CD4-positive, alpha-beta T cell treated with Interleukin-6 at 100 ng/mL for 8 hours (primary cell): ENCODE measurements at regions not wholly inside any gene's neighbourhood (a gene's known extent, or its start where the extent isn't known, plus 50 kb on each side); places are given as distances from the start of the nearest gene placed in this dataset.
"Not testable (repeated sequence)": the region's sequence is repeated elsewhere in the genome, so short reads cannot be mapped to it uniquely, and the experiment has no call there.

ENCODE experiments used
- DNase-seq: peaks from one replicate; pipeline ENCODE4 v3.0.0-alpha.2; 2020; ENCODE audit warnings: mixed read lengths, low spot score

DNA sequence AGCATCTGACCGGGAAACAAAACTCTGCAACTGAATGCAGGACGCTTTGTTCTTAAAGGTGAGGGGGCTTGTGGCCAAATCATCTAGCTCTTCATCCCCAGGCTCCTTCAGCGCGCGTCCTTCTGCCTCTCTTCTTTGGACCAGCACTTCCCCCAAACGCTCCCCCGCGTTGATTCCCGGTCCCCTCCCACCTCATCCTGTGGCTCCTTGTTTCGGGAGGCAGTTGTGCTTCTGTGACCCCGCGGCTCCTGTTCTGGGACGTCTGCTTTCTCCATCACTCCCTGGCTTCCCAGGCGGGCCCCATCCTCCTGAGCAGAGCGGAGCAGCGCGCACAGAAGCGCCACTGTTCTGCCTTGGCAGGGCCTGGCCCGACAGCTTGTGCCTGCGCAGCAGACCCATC lies 109.7 kb upstream of the ZNG1E start:
- DNase-seq = not testable (repeated sequence)

DNA sequence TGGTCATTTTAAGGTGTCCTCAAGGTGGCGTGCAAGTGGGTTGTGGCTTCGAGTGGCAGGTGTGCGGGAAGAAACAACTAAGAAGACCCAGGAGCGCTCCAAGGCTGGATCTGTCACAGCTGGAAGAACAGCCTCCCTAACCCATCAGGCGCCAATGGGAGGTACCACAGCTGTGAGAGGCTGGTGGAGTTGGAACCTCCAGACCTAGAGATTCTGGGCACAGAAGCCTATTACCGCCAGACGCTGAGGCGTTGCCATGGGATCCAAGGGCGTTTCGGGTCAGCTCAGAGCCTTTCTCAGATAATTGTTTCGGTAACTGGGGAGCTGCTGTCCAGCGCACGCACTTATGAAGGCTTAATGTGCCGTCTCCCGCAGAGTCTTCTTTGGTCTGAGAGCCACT lies 156.7 kb upstream of the ZNG1E start:
- DNase-seq = not testable (repeated sequence)

DNA sequence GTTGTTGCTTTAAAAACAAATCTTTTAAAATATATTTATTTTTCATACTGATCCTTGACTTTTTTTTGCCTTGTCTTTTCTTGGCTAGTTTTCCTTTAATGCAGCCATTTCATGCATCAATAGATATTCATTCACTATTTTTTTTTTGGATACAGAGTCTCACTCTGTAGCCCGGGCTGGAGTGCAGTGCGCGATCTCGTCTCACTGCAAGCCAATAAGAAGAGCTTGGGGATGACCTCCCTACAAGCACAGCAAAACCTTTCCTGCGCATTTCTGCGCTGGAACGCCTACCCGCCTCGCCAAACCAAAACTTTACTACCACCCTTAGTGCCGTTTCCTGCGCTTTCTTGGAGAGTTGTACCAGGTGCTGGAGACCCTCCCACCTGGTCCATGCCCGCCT lies 161.3 kb upstream of the ZNG1E start:
- DNase-seq = not testable (repeated sequence)

DNA sequence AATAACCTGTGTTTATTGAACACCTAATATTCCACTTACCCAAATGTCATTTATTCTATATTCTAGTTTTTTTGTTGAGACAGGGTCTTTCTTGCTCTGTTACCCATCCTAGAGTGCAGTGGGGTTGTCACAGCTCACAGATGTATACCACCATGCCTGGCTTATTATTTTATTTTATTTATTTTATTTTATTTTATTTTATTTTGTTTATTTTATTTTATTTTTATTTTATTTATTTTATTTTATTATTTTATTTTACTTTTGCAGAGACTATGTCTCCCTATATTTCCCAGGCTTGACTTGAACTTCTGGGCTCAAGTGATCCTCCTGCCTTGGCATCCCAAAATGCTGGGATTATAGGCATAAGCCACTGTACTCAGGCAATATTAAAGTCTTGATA lies 167.8 kb upstream of the ZNG1E start:
- not testable (repeated sequence) for DNase-seq

DNA sequence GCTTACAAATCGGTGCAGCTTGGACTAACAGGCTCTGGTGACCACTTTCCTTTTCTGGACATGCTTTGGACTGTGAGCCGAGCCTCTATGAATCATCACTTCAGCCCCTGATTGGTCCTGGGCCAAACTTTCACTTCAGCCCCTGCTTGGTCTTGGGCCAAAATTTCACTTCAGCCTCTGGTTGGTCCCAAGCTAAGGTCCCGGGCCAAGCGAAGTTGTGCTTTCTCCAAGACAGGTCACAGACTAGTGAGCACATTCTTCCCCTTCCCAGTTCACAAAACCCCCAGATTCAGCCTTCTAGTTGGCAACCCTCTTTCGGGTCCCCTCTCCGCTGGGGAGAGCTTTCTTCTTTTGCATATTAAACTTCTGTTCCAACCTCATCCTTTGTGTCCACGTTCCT lies 171.0 kb upstream of the ZNG1E start:
- not testable (repeated sequence) for DNase-seq

DNA sequence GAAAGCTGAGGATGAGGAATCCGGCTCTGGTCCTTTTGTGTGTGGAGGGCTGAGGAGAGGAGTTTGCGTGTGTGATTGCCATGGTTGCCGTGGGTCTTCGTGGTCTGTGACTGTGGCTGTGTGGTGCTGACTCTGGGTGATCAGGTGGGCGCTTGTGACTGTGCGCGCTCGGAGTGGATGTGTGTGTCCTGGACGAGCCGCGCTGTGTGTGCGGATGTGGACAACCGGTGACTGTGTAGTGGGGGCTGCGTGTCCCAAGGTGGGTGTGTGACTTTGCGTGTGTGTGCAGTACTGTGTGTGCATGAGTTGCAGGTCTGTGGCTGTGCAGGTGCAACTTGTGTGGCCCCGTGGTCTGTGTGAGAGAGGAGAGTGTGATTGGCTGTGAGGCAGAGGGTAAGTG lies 172.0 kb upstream of the ZNG1E start:
- not testable (repeated sequence) for DNase-seq

DNA sequence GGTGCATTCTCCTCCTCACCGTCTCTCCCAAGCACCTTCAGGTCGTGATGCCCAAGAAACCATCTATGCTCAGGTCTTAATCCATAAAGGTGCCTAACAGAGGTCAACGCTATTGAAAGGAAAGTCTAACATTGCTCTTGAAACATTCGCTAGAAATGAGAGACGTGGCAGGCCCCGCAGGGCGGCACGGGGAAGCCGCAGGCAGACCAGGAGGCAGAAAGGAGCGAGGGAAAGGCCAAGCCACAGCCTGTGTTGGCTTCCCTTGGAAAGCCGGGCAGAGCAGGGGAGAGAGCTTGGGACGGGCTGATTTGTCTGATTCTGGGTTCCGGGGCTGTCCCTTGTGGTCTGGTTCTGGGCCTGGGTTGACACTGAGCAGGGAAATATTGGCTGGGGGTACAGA lies 192.8 kb upstream of the ZNG1E start:
- not testable (repeated sequence) for DNase-seq

DNA sequence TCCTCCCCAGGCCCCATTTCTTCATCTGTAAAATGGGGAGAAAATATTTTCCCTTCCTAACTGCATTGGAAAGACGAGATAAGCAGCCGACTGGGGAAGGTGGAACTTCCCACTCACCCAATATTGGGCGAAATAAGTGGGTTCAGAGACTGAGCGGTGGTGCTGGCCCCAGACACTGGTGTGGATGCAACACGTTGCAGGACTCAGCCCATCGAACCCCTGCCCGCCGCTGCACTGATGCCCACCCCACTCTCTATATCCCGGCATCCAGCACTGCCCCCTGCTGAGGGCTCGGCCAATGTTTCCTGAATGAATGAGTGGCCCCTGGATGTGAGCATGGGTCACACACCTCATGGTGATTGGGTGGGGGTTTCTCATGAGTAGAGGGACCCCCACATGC lies 194.4 kb upstream of the ZNG1E start:
- DNase-seq = not testable (repeated sequence)

DNA sequence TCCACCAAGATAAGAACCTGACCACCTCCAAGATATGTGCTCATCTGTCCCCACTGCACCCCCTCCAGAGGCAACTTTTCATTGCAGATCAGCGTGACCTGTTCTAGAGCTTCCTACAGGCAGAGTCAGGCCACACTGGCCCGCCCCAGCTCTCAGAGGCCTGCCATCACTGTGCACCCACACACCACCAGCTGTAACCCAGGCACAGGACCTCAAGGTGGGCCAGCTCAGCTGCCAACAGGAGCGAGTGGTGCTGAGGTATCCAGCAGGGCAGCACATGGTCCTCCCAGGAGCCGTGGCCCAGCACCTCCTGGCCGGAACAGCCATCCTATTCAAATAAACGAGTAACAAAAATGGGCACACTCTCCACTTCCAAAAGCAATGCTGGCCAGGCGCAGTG lies 189.9 kb upstream of the FOXD4L5 start:
- not testable (repeated sequence) for DNase-seq

DNA sequence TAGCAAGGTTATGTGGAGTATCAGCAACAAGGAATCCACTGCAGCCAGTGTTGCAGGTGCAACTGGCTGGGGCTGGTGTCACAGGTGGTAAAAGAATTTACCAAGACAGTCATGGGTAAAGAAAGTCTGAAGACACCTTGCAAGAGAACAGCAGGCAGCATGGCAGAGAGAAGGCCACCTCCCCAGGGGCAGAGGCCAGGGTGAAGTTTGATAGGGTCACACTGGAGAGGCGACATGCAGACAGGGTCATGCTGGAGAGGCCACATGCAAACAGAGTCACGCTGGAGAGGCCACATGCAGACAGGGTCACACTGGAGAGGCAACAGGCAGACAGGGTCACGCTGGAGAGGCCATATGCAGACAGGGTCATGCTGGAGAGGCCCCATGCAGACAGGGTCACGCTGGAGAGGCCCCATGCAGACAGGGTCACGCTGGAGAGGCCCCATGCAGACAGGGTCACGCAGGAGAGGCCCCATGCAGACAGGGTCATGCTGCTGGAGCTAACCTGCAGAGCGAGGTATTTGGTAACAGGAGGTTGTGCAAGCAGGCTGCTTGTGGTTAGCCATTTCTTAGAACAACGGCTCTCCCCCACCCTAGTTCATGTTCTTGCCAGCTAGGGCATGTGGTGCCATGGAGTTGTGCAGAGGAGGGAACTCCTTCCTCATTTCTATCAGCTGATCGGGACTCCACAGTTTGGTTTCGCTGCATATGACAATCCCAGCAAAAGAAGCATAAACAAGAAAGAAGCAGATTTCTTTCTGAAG lies 188.2 kb upstream of the FOXD4L5 start:
- DNase-seq = not testable (repeated sequence)

DNA sequence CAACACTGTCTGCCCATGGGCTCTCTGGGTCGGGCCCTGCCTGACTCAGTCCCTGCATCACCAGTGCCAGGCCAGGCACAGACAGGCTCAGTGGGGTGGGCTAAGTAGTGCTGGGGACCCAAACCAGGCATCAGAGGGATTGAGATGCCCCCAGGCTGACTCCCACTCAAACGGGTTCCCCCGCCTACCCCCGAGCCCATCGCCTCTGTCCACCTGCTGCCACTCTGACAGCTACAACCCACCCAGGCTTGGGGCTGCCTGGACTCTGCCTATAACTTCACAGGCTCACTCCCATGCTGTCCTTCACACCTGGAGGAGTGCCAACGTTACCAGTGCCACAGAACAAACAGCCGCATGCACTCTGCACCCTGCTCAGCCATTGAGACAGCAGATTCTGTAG lies 186.1 kb upstream of the FOXD4L5 start:
- not testable (repeated sequence) for DNase-seq

DNA sequence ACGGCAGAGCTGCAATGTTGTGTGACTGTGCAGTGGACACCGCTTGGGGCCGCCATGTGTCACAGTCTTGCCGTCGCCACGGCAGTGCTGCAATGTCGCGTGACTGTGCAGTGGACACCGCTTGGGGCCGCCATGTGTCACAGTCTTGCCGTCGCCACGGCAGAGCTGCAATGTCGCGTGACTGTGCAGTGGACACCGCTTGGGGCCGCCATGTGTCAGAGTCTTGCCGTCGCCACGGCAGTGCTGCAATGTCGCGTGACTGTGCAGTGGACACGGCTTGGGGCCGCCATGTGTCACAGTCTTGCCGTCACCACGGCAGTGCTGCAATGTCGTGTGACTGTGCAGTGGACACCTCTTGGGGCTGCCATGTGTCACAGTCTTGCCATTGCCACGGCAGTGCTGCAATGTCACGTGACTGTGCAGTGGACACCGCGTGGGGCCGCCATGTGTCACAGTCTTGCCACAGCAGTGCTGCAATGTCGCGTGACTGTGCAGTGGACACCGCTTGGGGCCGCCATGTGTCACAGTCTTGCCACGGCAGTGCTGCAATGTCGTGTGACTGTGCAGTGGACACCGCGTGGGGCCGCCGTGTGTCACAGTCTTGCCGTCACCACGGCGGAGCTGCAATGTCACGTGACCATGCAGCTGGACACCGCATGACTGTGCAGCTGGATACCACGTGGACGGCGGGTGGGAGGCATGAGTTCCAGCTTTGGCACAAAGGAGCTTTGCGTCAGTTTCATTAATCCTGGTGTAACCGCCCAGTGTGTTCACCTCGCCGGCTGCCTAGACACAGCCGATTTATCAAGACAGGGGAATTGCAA lies 182.1 kb upstream of the FOXD4L5 start:
- not testable (repeated sequence) for DNase-seq

DNA sequence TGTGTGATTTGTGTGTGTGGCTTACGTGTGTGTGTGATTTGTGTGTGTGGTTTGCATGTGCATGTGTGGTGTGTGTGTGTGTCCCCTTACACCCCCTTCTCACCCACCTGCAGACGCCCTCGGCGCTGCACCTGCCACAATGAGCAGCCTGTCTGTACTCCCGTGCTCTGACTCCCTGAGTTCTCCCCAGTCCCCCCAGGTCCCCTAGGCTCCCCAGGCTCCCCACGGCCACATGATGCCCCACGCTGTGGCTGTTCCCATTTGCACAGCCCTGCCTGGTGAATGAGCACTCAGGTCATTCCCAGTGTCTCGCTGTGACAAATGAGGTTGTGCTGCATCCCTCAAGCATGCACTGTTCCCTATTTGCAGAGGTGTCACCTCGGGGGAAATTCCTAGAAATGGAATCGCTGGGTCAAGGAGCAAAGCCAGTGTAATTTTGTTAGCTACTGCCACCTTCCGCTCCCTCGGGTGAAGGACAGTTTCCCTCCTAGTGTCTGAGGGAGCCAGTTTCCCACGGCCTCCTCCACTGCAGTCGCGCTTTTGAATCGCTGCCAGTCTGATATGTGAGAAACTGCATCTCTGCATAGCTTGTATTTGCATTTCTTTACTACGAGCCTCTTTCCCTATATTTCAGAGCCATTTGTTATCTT lies 180.4 kb upstream of the FOXD4L5 start:
- DNase-seq = not testable (repeated sequence)

DNA sequence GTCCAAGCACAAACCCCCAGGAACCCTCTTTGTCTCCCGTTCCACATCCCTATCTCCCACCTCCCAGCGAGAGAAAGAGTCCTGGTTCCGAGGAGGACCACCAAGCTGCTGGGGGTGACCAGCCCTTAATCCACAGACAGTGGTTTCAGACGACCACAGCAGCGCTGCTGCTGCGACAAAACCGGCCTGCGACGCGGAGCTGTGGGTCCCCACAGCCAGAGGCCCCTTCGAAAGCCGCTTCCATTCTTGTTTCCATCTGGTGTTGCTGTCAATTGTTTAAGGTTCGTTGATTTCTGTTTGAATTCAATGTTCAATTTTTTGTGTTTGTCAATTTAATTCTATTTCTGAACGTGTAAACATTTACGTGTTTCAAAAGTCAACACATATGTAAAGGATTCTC lies 177.5 kb upstream of the FOXD4L5 start:
- not testable (repeated sequence) for DNase-seq

DNA sequence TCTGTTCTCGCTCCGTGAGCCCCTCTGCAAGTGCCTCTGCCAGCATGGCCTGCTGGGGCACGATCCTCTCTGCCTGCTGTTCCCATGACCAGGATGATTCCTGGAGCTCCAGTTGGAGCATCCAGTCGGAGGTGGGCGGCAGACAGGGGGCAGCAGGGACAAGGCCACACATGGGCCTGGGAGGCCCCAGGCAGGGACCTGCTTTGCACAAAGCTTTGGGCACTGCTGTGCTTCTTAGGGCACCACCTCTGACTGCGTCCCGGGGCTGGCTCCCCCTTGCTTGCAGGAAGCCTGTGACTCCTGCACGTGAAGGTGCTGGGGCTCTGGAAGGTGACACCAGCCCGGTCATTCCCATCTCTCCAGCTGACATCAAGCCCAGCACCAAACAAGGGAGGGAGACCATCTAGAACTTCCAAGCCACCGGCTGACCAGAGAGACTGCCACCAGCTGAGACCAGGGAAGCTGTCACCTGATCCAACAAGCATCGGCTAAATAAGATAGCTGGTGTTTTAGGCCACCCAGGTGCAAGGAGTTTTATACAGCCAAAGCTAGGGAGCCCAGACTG lies 174.8 kb upstream of the FOXD4L5 start:
- DNase-seq = no peak

DNA sequence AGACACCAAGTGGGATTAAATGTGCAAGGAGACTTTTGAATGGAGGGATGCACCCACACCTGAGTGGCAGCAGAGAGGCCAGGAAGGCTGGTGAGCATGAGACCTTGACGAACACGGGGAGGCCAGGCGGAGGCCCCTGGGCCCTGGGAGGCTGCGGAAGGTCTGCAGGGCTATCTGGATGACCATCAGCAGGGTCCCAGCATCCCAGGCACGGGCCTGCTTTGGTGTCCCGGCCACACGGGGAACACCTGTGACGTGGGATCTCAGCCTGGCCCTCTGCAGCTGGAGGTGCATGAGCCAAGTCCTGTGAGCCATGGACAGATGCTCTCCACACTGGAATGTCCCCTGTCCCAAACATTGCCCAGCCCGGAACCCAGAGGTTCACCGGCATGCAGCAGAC lies 174.0 kb upstream of the FOXD4L5 start:
- no peak for DNase-seq

DNA sequence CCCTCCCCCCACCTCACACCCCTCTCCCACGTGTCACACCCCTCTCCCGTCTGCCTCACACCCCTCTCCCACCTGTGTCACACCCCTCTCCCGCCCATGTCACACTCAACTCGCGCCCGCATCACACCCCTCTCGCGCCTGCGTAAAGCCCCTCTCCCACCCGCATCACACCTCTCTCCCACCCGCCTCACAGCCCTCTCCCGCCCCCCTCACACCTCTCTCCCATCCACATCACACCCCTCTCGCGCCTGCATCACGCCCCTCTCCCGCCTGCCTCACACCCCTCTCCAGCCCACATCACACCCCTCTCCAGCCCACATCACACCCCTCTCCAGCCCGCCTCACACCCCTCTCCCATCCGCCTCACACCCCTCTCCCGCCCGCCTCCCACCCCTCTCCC lies 173.5 kb upstream of the FOXD4L5 start:
- no peak for DNase-seq

DNA sequence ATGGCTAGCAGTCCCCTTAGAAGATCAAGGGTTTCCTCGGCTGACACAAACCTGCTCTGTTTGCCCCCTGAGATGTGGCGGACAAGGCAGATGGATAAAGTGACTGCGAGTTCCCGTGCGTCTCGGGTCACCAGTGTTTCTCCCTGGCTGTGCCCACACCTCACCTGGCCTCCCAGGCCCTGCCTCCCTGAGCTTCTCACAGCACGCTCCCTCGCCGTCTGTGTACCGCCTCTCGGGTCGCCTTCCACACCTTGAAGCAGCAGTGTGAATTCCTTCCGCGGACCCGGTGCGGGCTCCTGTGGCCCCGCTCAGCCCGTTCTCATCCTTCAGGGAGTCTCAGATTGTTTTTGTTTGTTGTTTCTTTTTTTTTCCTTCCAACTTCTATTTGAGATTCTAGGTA lies 172.0 kb upstream of the FOXD4L5 start:
- not testable (repeated sequence) for DNase-seq

DNA sequence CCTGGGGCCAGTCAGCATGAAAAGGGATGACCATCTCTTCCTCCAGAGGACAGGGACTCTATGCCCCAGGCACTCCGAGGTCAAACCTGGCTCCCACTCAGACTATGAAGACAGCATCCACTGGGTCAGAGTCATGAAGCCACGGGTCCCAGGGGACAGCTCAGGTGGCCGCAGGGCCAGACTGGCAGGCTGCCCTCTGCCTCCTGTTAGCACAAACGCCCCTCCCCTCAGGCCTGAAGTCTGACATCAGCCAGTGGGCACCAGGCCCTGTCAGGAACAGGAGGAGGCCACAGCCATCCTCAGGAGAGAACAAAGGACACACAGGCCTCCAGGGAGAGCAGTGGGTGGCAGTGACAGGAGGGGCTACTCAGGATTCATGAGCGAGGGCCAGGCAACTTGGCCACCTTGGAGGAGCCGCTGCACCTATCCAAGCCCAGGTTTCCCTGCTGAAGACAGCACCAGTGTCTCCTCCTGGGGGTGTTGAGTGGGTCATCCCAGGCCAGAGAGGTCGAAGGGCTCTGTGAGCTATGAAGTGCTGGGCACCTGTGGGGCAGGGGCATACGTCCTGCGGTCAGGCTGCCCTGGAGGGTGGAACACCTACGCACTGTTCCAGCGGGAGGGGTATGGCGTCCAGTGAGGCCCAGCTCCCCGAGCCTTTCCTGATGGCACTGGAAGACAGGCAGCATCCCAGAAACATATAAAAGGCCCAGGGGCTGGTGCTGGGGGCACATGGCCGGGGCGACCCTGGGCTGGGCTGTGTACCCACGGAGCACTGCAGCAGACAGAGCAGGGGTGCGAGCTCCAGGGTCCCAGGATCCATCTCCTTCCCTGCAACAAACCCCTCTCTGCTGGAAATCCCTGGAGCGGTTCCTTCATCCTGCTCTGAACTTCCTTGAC lies 171.0 kb upstream of the FOXD4L5 start:
- not testable (repeated sequence) for DNase-seq

DNA sequence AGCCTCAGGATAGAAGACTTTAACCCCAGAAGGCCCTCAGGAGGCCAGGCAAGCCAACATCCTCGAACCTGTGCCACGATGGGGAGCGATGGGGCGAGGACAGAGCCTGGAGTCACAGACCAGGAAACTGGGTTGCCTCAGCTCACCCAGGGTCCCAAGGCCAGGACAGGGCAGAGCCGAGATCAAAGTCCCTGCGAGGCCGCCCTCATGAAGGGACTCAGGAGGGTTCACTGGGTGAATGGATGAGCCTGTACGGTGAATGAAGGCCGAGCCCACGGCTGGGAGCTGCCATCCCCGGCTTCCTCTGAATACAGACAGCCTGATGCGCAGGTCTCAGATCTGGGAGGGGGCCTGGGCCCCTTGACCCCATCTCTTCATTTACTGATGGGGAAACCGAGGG lies 170.1 kb upstream of the FOXD4L5 start:
- DNase-seq = not testable (repeated sequence)

DNA sequence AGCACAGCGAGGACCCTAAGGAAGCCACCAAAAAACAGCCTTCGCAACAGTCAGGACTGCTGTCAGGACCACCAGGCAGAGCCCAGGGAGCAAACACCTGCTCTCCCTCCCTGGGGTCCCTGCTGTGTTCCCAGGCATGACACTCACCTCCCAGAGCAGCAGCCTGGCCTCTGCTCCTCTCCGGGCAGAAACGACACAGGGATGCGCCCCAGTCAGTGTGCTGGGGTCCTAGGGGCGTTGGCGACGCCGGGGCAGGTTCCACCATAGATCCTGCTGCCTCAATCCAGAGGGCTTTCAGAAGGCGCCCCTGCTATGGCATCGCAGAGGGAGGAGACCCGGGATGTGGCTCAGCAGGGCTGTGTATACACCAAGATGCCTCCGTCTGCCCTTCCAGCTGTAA lies 169.7 kb upstream of the FOXD4L5 start:
- not testable (repeated sequence) for DNase-seq
